GM06990 (cell line): ENCODE measurements at regions not wholly inside any gene's neighbourhood (a gene's known extent, or its start where the extent isn't known, plus 50 kb on each side); places are given as distances from the start of the nearest gene placed in this dataset.

Experiments
- DNase-seq: peaks from one replicate; pipeline ENCODE4 v3.0.0-alpha.2; 2011; ENCODE audit not compliant: insufficient read length; ENCODE audit errors: extremely low read depth
- H3K27me3 ChIP-seq: replicated peaks from 2 replicates; pipeline ENCODE4 v1.6.0; 2011; ENCODE audit warnings: low read length; ENCODE audit not compliant: control insufficient read depth, insufficient read depth
- H3K36me3 ChIP-seq: 2 replicates; pipeline ENCODE4 v1.5.1; 2011; ENCODE audit warnings: low read length; ENCODE audit not compliant: control insufficient read depth, insufficient read depth
- H3K4me3 ChIP-seq: replicated peaks from 2 replicates; pipeline ENCODE4 v1.5.1; 2011; ENCODE audit warnings: low read depth, mild to moderate bottlenecking, control low read depth, low read length
- TF ChIP-seq, protein P1 (sequence below): IDR thresholded peaks from 2 replicates; pipeline ENCODE4 v1.5.1; 2011; ENCODE audit warnings: low read length, control low read depth, mild to moderate bottlenecking, inconsistent platforms; ENCODE audit not compliant: insufficient read depth, poor library complexity, severe bottlenecking

DNA sequence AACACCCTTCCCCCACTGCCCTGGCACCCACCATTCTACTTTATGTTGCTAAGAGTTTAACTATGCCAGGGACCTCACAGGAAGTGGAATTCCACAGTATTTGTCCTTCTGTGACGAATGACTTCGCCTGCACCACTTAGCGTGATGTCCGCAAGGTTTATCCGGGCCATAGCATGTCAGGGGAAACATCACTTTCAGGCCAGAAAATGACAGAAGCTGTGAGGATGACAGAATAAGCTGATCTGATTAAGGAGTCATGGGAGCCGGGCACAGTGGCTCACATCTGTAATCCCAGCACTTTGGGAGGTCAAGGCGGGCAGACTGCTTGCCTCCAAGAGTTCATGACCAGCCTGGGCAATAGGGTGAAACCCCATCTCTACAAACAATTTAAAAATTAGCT is 248.8 kb downstream of the EIPR1 start:
- H3K27me3 ChIP-seq = no peaks in the 10 kb centered on the region
- TF ChIP-seq, protein P1, sequence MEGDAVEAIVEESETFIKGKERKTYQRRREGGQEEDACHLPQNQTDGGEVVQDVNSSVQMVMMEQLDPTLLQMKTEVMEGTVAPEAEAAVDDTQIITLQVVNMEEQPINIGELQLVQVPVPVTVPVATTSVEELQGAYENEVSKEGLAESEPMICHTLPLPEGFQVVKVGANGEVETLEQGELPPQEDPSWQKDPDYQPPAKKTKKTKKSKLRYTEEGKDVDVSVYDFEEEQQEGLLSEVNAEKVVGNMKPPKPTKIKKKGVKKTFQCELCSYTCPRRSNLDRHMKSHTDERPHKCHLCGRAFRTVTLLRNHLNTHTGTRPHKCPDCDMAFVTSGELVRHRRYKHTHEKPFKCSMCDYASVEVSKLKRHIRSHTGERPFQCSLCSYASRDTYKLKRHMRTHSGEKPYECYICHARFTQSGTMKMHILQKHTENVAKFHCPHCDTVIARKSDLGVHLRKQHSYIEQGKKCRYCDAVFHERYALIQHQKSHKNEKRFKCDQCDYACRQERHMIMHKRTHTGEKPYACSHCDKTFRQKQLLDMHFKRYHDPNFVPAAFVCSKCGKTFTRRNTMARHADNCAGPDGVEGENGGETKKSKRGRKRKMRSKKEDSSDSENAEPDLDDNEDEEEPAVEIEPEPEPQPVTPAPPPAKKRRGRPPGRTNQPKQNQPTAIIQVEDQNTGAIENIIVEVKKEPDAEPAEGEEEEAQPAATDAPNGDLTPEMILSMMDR = no peak
- H3K4me3 ChIP-seq = no peak overlapping the region
- no peak for DNase-seq
- no peaks in the 10 kb centered on the region for H3K36me3 ChIP-seq

DNA sequence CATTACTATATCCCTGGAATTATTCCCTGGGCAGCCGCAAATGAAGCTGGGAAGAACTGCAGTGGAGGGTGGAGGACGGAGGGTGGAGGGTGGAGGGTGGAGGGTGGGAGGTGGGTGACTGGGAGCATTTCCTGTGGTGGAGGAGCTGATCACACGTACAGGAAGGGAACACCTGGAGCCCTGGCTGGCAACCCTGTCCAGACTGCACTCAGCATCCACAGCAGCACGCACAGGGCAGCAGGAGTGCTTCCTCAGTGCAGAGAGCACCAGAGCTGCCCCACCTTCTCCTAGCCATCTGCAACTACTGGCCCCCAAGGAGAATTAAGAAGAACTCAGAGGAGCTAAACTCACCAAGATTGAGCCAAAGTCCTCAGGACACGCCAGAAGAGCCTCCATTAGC is 249.9 kb downstream of the EIPR1 start:
- Histone ChIP-seq H3K27me3 (no peaks in the 10 kb centered on the region), H3K36me3 (no peaks in the 10 kb centered on the region), H3K4me3 (no peak overlapping the region)
- TF ChIP-seq, protein P1 = no peak
- no peak for DNase-seq

DNA sequence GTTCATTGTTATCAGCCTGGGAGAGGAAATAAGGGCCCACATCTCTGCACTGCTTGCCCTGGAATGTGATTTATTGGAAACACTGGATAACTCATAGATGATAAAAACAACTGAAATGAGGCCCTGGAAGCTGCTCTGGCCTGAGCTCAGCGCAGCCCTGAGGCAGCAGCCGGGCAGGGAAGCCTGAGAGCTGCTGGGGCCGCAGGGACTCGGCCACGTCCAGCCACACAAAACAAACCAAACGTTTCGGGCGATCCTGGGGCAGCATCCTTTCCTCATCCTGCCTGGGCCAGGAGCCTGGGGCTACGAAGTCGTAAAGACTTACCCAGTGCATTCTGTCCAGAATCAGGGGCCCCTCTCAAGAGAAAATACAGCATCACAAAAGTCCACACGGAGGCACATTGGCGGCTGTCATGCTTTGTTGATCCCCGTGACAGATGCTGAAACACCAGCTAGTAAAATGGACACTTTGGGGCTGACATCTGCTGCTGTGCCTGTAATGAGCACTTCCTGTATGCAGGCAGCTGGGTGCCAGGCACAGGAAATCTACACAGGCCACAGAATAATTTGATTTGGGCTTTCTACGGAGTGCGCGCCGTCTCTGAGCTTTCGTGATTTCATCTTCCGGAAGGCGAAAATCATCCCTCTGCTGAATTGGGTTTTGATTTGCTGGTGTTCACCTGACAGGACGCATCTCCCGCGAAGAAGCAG is 250.6 kb downstream of the EIPR1 start:
- no peak for DNase-seq
- TF ChIP-seq, protein P1 = no peak
- Histone ChIP-seq H3K36me3 (no peaks in the 10 kb centered on the region), H3K27me3 (no peaks in the 10 kb centered on the region), H3K4me3 (no peak overlapping the region)

DNA sequence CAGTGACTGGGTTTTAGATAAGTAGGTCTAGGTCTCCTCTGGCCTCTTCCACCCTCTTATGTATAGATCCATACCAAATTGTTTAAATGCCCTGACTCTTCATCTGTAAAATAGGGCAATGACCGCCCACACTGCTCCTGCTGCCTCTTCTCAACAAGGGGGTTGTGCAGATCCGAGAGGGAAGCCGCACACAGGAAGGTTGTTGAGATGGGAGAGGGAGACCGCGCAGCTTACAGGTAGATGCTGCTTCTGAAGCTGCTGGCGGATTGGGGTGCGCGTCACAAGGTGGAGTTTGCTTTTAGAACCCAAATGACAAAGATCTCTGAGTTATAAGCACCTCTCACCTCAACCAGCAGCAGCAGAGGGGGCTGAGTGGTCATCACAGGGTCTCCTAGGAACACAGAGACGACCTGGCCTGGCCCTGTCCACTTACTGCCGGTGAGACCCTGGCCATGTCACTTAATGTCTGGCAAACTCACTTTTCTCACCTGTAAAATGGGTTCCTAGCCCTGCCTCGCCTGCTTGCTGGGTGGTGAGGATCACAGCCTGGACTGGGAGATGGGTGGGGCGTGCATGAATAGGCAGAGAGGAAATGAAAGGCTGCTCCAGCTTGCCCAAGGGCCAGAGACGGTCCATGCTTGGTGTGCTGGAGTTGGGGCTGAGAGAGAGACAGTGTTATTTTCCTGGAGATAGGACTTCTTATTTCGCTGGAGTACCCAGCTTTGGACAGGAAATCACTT is 251.3 kb downstream of the EIPR1 start:
- no peak overlapping the region for H3K4me3 ChIP-seq
- no peaks in the 10 kb centered on the region for H3K27me3 ChIP-seq
- no peak for DNase-seq
- TF ChIP-seq, protein P1 = no peak
- no peaks in the 10 kb centered on the region for H3K36me3 ChIP-seq

DNA sequence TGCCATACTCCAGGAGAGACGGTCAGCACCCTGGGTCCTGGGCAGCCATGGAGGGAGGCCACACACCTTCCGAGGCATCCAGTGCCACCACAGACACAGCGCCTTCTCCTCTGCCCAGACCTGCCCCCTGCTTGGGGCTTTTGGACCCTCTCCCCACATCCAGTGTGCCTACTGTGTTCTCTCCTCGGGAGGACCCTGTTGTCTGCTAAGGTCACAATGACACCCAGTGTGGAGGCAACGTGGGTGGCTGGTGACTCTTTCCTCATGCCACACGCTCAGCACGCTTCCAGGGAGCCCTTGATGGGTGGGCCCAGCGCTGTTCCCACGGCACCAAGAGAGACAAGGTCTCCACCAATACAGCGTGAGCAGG is 251.9 kb downstream of the EIPR1 start:
- H3K27me3 ChIP-seq = no peaks in the 10 kb centered on the region
- no peak for DNase-seq
- H3K4me3 ChIP-seq = no peak overlapping the region
- no peaks in the 10 kb centered on the region for H3K36me3 ChIP-seq
- TF ChIP-seq, protein P1 = no peak
